Prostate gland (tissue), 2 donors: ENCODE measurements at regions not wholly inside any gene's neighbourhood (a gene's known extent, or its start where the extent isn't known, plus 50 kb on each side); places are given as distances from the start of the nearest gene placed in this dataset.

Source experiments
- DNase-seq: peaks from one replicate; pipeline ENCODE4 v3.0.0-alpha.2; 2019; ENCODE audit warnings: low spot score
- H3K27ac ChIP-seq, 2 donors: fragments of 200-600 bp; sonication (generic); 2 replicates each; pipeline ENCODE4 v1.5.1; 2017 to 2019
- H3K27me3 ChIP-seq: fragments of 200-600 bp; sonication (generic); replicated peaks from 2 replicates; pipeline ENCODE4 v1.5.1; 2019; ENCODE audit not compliant: insufficient read depth
- H3K36me3 ChIP-seq, 2 donors: fragments of 200-600 bp; sonication (generic); 1 replicate in 1 of 2; 2 replicates in 1 of 2; pipeline versions ENCODE4 v1.5.1 to v1.8.1; 2017 to 2019
- H3K4me1 ChIP-seq: fragments of 200-600 bp; sonication (generic); replicated peaks from 2 replicates; pipeline ENCODE4 v1.5.1; 2019
- H3K4me3 ChIP-seq, 2 donors: fragments of 200-600 bp; sonication (generic); 2 replicates each; pipeline ENCODE4 v1.5.1; 2017 to 2019
- H3K9me3 ChIP-seq: fragments of 200-600 bp; sonication (generic); 2 replicates; pipeline ENCODE4 v1.5.1; 2017
- CTCF ChIP-seq, 4 experiments: fragments of 200-600 bp in 2 of 4; fragments of 450-650 bp in 2 of 4; sonication (generic) in 2 of 4; IDR thresholded peaks; 1 replicate in 3 of 4; 2 replicates in 1 of 4; pipeline ENCODE4 v1.5.1; 2016 to 2019; ENCODE audit warnings: antibody characterized with exemption in 4 of 4, mild to moderate bottlenecking in 2 of 4, moderate library complexity in 2 of 4
- POLR2A ChIP-seq: fragments of 450-650 bp; IDR thresholded peaks from one replicate; pipeline ENCODE4 v1.6.1; 2016; ENCODE audit warnings: antibody characterized with exemption, mild to moderate bottlenecking
- POLR2AphosphoS5 ChIP-seq: sonication (generic); formaldehyde crosslinking; IDR thresholded peaks from one replicate; pipeline ENCODE4 v1.6.1; 2017; ENCODE audit warnings: antibody characterized with exemption
- WGBS: methylation state at CpG from one replicate; pipeline ENCODE4 v1.1.5; 2018; 5-methylcytosine and 5-hydroxymethylcytosine counted together
- intact Hi-C: fragments of 100-400 bp; cut with DNase I; formaldehyde crosslinking; loops from one replicate; pipeline ENCODE4 v1.14.2; 2022

GRCh38 chr2:200758341-200758740, 53.4 kb upstream of the BZW1 start:
- Histone ChIP-seq H3K4me1 (peaks cover 4% of the 10 kb centered on the region), H3K27me3 (no peaks in the 10 kb centered on the region), H3K4me3 (no peak overlapping the region), H3K27ac (no peak overlapping the region), H3K36me3 (no peaks in the 10 kb centered on the region), H3K9me3 (no peaks in the 10 kb centered on the region)
- intact Hi-C loops: no loop called here
- whole genome bisulfite sequencing: 88% methylated on average over 4 of the region's 4 CpGs
- TF ChIP-seq POLR2A (no peak), CTCF (IDR thresholded peaks at IDR 0.05) (no peak), POLR2AphosphoS5 (no peak)
- no peak for DNase-seq

- intact Hi-C loops: no loop called here
- Histone ChIP-seq H3K4me3 (no peak overlapping the region), H3K36me3 (no peaks in the 10 kb centered on the region), H3K27ac (no peak overlapping the region), H3K4me1 (peaks cover 4% of the 10 kb centered on the region), H3K9me3 (no peaks in the 10 kb centered on the region), H3K27me3 (no peaks in the 10 kb centered on the region)
- DNase-seq: no peak
- 61% methylated on average over 1 of the region's 1 CpG for WGBS
- TF ChIP-seq POLR2AphosphoS5 (no peak), CTCF (IDR thresholded peaks at IDR 0.05) (no peak), POLR2A (no peak)
These were observed 50.4 kb upstream of the BZW1 start for GRCh38 chr2:200761266-200761665.
